H1 (cell line): ENCODE measurements at regions not wholly inside any gene's neighbourhood (a gene's known extent, or its start where the extent isn't known, plus 50 kb on each side); places are given as distances from the start of the nearest gene placed in this dataset.

ENCODE experiments used
- HDAC2 ChIP-seq, 2 experiments: fragments of 300-600 bp in 1 of 2; sonication (generic) in 1 of 2; IDR thresholded peaks; 2 replicates each; pipeline ENCODE4 v1.6.1; 2011 to 2012; ENCODE audit warnings: low read depth in 2 of 2, low read length in 2 of 2, mild to moderate bottlenecking in 2 of 2, moderate library complexity in 2 of 2, borderline replicate concordance in 1 of 2, inconsistent platforms in 1 of 2
- SP1 ChIP-seq: IDR thresholded peaks from 2 replicates; pipeline ENCODE4 v1.6.1; 2011; ENCODE audit warnings: low read depth, low read length
- SP4 ChIP-seq: IDR thresholded peaks from 2 replicates; pipeline ENCODE4 v1.6.1; 2012; ENCODE audit warnings: low read length, inconsistent platforms
- TF ChIP-seq, protein P1 (sequence below): IDR thresholded peaks from 2 replicates; pipeline ENCODE4 v1.6.1; 2011; ENCODE audit warnings: low read depth, mild to moderate bottlenecking, low read length; ENCODE audit not compliant: insufficient read depth

DNA sequence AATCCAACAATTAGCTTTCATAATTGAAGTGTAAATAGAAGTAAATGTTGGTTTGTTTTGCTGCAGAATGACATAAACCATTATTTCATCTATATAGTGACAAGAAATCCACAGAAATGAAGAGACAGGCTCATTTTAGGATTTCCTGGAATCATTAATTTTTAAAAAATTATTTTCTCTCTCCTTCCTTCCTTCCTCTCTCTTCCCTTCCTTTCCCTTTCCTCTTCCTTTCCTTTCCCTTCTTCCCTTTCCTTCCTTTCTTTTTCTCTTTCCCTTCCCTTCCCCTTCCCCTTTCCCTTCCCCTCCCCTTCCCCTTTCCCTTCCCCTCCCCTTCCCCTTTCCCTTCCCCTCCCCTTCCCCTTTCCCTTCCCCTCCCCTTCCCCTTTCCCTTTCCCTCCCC, 51.2 kb upstream of the KMT2C start (continued):
- TF ChIP-seq HDAC2 (IDR thresholded peaks at IDR 0.05; ENCODE audit: borderline replicate concordance in 1 of 2, low read depth in 2 of 2, low read length in 2 of 2), result no peak
- no peak for TF ChIP-seq SP1
- no peak for TF ChIP-seq SP4
- TF ChIP-seq, protein P1, sequence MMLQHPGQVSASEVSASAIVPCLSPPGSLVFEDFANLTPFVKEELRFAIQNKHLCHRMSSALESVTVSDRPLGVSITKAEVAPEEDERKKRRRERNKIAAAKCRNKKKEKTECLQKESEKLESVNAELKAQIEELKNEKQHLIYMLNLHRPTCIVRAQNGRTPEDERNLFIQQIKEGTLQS, result no peak
